Heart left ventricle (tissue), 13 donors: ENCODE measurements at regions not wholly inside any gene's neighbourhood (a gene's known extent, or its start where the extent isn't known, plus 50 kb on each side); places are given as distances from the start of the nearest gene placed in this dataset.

Source experiments
- POLR2A ChIP-seq, 2 donors: fragments of 450-650 bp; IDR thresholded peaks; one replicate each; pipeline ENCODE4 v1.6.1; 2017; ENCODE audit warnings: antibody characterized with exemption in 2 of 2, mild to moderate bottlenecking in 2 of 2, moderate library complexity in 2 of 2
- TF ChIP-seq, protein P1 (sequence below), 12 donors: fragments of 200-600 bp; sonication (generic) in 4 of 12; IDR thresholded peaks; one replicate each; pipeline versions ENCODE4 v1.5.0 to v1.8.0; 2018 to 2022; ENCODE audit warnings: antibody characterized with exemption in 12 of 12, mild to moderate bottlenecking in 5 of 12
- donor health status: ischemic (EF 13 %, LVEDD 7.1; RV severe dilation, severe dysfunction).
- donor health status: DM: no; HTN: yes; CAD: no.
- donor health status: DM: no; HTN: no; CAD: no.
- donor health status: ischemic (EF 25% LVEDD 6.9; RV normal size, moderate dysfunction).
- donor health status: ischemic (EF 25% LVEDD 5.7; RV mildly dilated, moderate dysfunction).
- donor health status: ischemic (EF 35%, LVEDD 5.7; RV mildly dilated, moderate dysfunction).
- donor health status: nonischemic (EF 11% LVEDD 7.7; RV severe dilation, severe dysfunction).
- donor health status: DM: yes; HTN: yes; CAD: no.
- donor health status: PGD.
- donor health status: ischemic (EF 29% LVEDD 5.4; RV normal size, mild dysfunction).
- donor health status: nonischemic (EF 23%, LVEDD 6.1; RV moderate dilation, normal function).

DNA sequence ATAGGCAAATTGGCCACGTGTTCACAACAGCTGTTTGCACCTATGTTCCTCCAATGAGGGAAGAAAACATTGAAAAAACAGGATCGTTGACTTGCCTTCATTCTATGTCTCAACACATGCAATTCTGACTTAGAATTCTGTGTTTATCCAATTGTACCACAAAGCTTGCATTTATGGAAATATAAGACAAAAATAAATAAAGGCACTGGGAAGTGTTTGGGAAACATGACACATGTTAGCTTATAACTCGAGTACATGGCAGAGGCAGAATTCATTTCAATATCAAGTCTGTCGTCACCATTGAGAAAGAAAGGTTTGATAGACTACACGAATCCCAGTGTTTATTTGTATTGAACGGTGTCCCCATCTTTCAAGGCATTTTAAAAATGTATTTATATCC lies 291.2 kb downstream of the AHR start:
- TF ChIP-seq, protein P1, sequence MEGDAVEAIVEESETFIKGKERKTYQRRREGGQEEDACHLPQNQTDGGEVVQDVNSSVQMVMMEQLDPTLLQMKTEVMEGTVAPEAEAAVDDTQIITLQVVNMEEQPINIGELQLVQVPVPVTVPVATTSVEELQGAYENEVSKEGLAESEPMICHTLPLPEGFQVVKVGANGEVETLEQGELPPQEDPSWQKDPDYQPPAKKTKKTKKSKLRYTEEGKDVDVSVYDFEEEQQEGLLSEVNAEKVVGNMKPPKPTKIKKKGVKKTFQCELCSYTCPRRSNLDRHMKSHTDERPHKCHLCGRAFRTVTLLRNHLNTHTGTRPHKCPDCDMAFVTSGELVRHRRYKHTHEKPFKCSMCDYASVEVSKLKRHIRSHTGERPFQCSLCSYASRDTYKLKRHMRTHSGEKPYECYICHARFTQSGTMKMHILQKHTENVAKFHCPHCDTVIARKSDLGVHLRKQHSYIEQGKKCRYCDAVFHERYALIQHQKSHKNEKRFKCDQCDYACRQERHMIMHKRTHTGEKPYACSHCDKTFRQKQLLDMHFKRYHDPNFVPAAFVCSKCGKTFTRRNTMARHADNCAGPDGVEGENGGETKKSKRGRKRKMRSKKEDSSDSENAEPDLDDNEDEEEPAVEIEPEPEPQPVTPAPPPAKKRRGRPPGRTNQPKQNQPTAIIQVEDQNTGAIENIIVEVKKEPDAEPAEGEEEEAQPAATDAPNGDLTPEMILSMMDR (IDR thresholded peaks at IDR 0.05) = no peak
- no peak for TF ChIP-seq POLR2A (IDR thresholded peaks at IDR 0.05)
